ENCODE measurements at regions not wholly inside any gene's neighbourhood (a gene's known extent, or its start where the extent isn't known, plus 50 kb on each side); places are given as distances from the start of the nearest gene placed in this dataset.

GRCh38 chrX:39730662-39731329 is 367.0 kb downstream of the BCOR start (continued):
- TF ChIP-seq NKRF (IDR thresholded peaks at IDR 0.05; ENCODE audit: borderline replicate concordance), result no peak
- TF ChIP-seq ZBTB33 (CRISPR knock-in tag; IDR thresholded peaks at IDR 0.05), result 0 out of 2 replicates have a peak, but pooled peaks have one; percentile 17
- peak; percentile 61 for TF ChIP-seq CC2D1A (IDR thresholded peaks at IDR 0.05)
- 0 out of 2 replicates have a peak, but pooled peaks have one; percentile 7 for TF ChIP-seq LEF1 (IDR thresholded peaks at IDR 0.05)
- no peak for TF ChIP-seq ELF4 (CRISPR knock-in tag; IDR thresholded peaks at IDR 0.05)
- TF ChIP-seq ZNF41 (CRISPR knock-in tag; conservative IDR thresholded peaks at IDR 0.05), result no peak
- no peak for TF ChIP-seq MCM7 (IDR thresholded peaks at IDR 0.05)
- TF ChIP-seq PBX2 (CRISPR knock-in tag; IDR thresholded peaks at IDR 0.05; ENCODE audit: low read depth), result no peak
- TF ChIP-seq PBX2 (tag; conservative IDR thresholded peaks at IDR 0.05; ENCODE audit: low read depth), result peak; percentile 68
- no peak for TF ChIP-seq MIER1 (IDR thresholded peaks at IDR 0.05; ENCODE audit: low read depth)
- 0 out of 2 replicates have a peak, but pooled peaks have one; percentile 15 for TF ChIP-seq PKNOX1 (IDR thresholded peaks at IDR 0.05)
- TF ChIP-seq SMAD4 (CRISPR knock-in tag; conservative IDR thresholded peaks at IDR 0.05), result 0 out of 2 replicates have a peak, but pooled peaks have one; percentile 38
- no peak for TF ChIP-seq KLF6 (CRISPR knock-in tag; IDR thresholded peaks at IDR 0.05; ENCODE audit: borderline replicate concordance)
- 0 out of 2 replicates have a peak, but pooled peaks have one; percentile 38 for TF ChIP-seq ARID2 (IDR thresholded peaks at IDR 0.05)
- no peak for TF ChIP-seq ZNF263 (CRISPR knock-in tag; IDR thresholded peaks at IDR 0.05; ENCODE audit: borderline replicate concordance)
- no peak for TF ChIP-seq PREB (CRISPR knock-in tag; IDR thresholded peaks at IDR 0.05)
- no peak for TF ChIP-seq FOXK1 (CRISPR knock-in tag; IDR thresholded peaks at IDR 0.05; ENCODE audit: borderline replicate concordance)
- TF ChIP-seq SMAD2 (IDR thresholded peaks at IDR 0.05; ENCODE audit: low read depth, low read length), result no peak
